Dermis microvascular lymphatic vessel endothelial cell (primary cell): ENCODE measurements at regions not wholly inside any gene's neighbourhood (a gene's known extent, or its start where the extent isn't known, plus 50 kb on each side); places are given as distances from the start of the nearest gene placed in this dataset.
"Not testable (repeated sequence)": the region's sequence is repeated elsewhere in the genome, so short reads cannot be mapped to it uniquely, and the experiment has no call there.

ENCODE experiments used
- DNase-seq, 2 donors: peaks; one replicate each; pipeline versions ENCODE4 v3.0.0 to v3.0.0-alpha.2; 2010; ENCODE audit warnings: low read depth in 2 of 2

DNA sequence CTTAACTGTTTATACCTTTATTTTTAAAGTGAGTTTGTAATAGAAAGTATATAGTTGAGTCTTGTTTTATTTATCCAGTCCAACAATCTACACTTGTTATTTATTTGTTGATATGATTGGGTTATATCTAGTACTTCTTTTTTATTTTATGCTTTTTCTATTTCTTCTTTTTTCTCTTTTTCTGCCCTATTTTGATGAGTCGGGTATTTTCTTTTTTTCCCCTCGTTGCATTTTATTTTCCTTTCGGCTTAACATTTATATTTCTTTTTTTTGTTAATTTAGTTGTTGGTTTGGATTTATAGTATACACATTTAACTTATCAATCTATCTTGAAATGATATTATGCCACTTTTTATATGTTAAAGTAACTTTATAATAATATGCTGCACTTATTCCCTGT, 111.7 kb upstream of the IZUMO3 start:
- DNase-seq, result no peak

DNA sequence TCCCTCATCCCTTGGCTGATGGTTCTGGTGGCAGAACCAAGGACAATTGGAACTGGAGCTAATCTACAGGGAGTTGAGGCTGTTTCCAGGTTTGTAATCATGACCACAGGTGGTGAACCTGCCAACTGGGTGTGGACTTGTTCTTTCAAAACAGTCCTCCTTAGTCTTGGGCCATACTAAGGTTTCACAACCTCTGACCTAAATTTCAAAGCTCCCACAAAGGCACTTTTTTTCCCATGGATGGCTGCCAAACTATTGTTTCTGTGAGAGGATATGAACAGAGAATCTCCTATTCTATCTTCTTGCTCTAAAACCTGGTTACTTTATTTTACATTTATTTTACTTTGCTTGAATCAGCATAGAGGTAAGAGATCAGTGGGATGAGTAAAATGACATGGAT, 106.5 kb upstream of the IZUMO3 start:
- DNase-seq, result no peak

DNA sequence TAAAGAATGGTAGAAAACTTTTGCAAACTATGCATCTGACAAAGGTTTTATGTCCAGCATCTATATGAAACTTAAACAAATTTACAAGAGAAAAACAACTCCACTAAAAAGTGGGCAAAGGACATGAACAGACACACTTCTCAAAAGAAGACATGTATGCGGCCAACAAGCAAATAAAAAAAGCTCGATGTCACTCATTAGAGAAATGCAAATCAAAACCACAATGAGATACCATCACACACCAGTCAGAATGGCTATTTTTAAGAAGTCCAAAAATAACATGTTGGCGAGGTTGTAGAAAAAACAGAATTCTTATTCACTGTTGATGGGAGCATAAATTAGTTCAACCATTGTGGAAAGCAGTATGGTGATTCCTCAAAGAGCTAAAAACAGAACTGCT, 83.1 kb upstream of the IZUMO3 start:
- not testable (repeated sequence) for DNase-seq

GRCh38 chr9:24625097-24625496, 79.4 kb upstream of the IZUMO3 start:
- no peak for DNase-seq

GRCh38 chr9:24624481-24624880, 78.8 kb upstream of the IZUMO3 start:
- no peak for DNase-seq

DNA sequence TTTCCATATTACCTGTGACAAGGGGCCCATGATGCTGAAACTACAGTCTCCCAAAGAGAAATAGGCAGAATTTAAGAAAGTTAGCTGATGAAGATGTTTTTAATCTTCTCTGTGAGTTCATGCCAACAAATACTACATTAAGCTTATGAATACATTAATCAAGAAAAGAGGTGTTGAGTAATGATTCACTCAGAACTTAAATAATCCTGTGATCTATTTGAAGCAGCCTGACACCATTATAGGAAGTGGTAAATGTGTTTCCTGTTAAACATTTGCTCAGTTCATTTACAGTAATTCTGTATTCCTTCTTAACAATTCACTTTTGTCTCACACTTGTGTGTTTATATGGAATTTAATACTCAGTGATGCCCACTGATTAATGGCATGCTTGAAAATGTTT, 75.0 kb upstream of the IZUMO3 start:
- no peak for DNase-seq

DNA sequence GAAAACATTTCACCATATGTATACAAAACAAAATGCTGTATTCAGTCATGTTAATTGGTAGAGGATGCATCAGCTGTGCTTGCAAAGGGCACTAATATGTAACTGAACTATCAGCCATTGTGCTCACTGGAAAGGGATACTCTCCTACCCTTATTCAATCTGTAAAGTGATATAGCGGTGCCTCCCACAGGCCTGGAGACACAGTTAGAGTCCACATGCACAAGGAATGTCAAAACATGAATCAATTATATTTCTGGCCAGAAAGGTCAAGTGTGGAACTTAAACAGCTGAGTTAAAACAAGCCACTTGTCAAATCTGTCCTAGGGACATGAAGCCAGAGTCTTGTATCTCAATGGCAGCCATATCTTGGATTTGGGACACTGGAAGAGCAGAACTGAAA, 71.2 kb upstream of the IZUMO3 start:
- no peak for DNase-seq

DNA sequence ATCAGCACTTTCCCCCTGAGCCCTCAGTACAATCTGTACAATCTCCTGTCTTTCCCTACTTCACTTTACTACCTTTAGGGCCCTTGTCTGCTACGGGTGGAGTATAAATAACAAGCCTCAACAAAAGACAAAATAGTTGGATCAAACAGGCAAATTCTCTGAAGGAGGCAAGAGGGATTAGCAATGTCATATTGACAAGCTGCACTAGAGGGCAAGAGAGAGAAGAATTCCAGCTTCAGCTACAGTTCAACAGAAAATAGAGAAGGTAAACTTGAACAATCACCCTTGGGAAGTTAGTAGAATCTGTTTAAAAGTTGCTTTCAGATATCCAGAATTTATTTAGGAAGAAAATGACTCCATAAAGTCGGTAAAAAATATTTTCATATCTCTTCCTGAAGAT, 68.4 kb upstream of the IZUMO3 start:
- DNase-seq, result no peak

- DNase-seq, result no peak
Observed at GRCh38 chr9:24608599-24608998, 62.9 kb upstream of the IZUMO3 start.

DNA sequence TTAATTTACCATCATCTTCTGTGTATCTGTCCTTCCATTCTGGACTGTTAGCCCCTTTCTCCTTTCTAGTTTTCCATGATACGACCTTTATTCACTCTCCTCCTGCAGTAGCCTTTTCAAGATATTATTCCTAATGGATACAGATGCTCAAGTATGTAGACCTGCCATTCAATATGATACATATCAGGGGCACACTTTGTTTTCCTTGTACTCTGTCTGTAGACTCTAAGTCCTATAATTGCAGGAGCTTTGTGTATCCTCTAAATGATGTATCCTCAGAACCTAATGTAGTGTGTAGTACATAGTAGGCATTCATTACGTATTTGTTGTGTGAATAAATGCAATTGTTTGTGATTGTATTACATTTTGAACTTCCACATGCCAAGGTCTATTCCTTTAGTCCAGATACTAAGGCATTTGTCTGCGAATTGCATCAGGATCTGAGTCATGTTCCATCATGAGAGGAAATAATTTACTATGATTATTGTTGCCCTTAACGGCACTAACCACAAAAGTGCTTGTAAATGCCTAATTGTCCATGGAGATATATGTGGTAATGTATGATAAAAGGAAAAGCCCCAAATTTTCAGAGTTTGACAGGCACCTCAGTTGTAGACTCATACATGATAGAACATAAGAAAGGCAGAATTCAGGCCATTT, 57.1 kb upstream of the IZUMO3 start:
- no peak for DNase-seq
